PC-3 (cell line): ENCODE measurements at regions not wholly inside any gene's neighbourhood (a gene's known extent, or its start where the extent isn't known, plus 50 kb on each side); places are given as distances from the start of the nearest gene placed in this dataset.

Source experiments
- CTCF ChIP-seq: fragments of 300-600 bp; sonication (generic); conservative IDR thresholded peaks from 2 replicates; pipeline ENCODE4 v1.5.1; 2017; ENCODE audit warnings: antibody characterized with exemption, low read depth, mild to moderate bottlenecking, low read length
- EZH2 ChIP-seq: fragments of 300-600 bp; sonication (generic); IDR thresholded peaks from one replicate; pipeline ENCODE4 v1.6.1; 2017; ENCODE audit warnings: antibody characterized with exemption, mild to moderate bottlenecking, low read length; ENCODE audit not compliant: unreplicated experiment

GRCh38 chr7:15862016-15862780 lies 175.7 kb upstream of the MEOX2 start:
- TF ChIP-seq CTCF (no peak), EZH2 (no peak)
